Ovary (tissue), 7 donors: ENCODE measurements at regions not wholly inside any gene's neighbourhood (a gene's known extent, or its start where the extent isn't known, plus 50 kb on each side); places are given as distances from the start of the nearest gene placed in this dataset.

Source experiments
- DNase-seq, 5 donors: peaks; one replicate each; pipeline ENCODE4 v3.0.0-alpha.2; 2019 to 2020
- H3K27ac ChIP-seq, 2 donors: fragments of 200-600 bp; one replicate each; pipeline versions ENCODE4 v1.5.1 to v1.8.0; 2019 to 2022
- H3K27me3 ChIP-seq: fragments of 200-600 bp; one replicate; pipeline ENCODE4 v1.8.0; 2022
- H3K36me3 ChIP-seq: fragments of 200-600 bp; sonication (generic); one replicate; pipeline ENCODE4 v1.5.1; 2019
- H3K4me1 ChIP-seq: one replicate; pipeline ENCODE4 v1.8.1; 2013; ENCODE audit warnings: mild to moderate bottlenecking, moderate library complexity; ENCODE audit not compliant: insufficient read depth
- H3K4me3 ChIP-seq: fragments of 200-600 bp; sonication (generic); one replicate; pipeline ENCODE4 v1.5.1; 2017
- H3K9me3 ChIP-seq, 2 donors: fragments of 200-600 bp in 1 of 2; sonication (generic) in 1 of 2; one replicate each; pipeline versions ENCODE4 v1.5.1 to v1.8.1; 2013 to 2019; ENCODE audit warnings: mild to moderate bottlenecking in 1 of 2, moderate library complexity in 1 of 2
- CTCF ChIP-seq, 3 donors: fragments of 450-650 bp in 2 of 3; fragments of 200-600 bp in 1 of 3; IDR thresholded peaks; one replicate each; pipeline versions ENCODE4 v1.5.1 to v1.8.0; 2016 to 2022; ENCODE audit warnings: antibody characterized with exemption in 3 of 3, mild to moderate bottlenecking in 1 of 3
- EP300 ChIP-seq: sonication (generic); formaldehyde crosslinking; IDR thresholded peaks from one replicate; pipeline ENCODE4 v1.6.1; 2017; ENCODE audit warnings: antibody characterized with exemption
- POLR2A ChIP-seq: fragments of 450-650 bp; IDR thresholded peaks from one replicate; pipeline ENCODE4 v1.6.1; 2017; ENCODE audit warnings: antibody characterized with exemption, mild to moderate bottlenecking, moderate library complexity
- WGBS, 3 donors: extraction: QIAGEN DNeasy Blood & Tissue Kit in 1 of 3; methylation state at CpG; one replicate each; pipeline versions ENCODE4 v1.1.5 to v1.1.7; 2013 to 2017; 5-methylcytosine and 5-hydroxymethylcytosine counted together
- intact Hi-C, 4 donors: fragments of 100-400 bp; cut with DNase I; formaldehyde crosslinking; loops; one replicate each; pipeline versions ENCODE4 v1.11.0 to v1.15.1; 2022 to 2023
- donor health status: DM: no; HTN: no; CAD: no; lungs with moderate emphysema.
- donor health status: DM: no; HTN: no; CAD: no.
- donor health status: Bipolar disorder and iron deficiency.
- donor health status: DM: no; HTN: no; CAD: no.
- donor health status: DM: yes; HTN: yes; CAD: no.

GRCh38 chr5:124870070-124870469, 123.6 kb upstream of the ZNF608 start:
- TF ChIP-seq CTCF (IDR thresholded peaks at IDR 0.05) (no peak), EP300 (no peak), POLR2A (no peak)
- Histone ChIP-seq H3K9me3 (no peaks in the 10 kb centered on the region), H3K36me3 (no peaks in the 10 kb centered on the region), H3K4me3 (no peak overlapping the region), H3K27me3 (no peaks in the 10 kb centered on the region), H3K27ac (no peak overlapping the region), H3K4me1 (no peaks in the 10 kb centered on the region)
- intact Hi-C loops, result no loop called here
- DNase-seq, result no peak
- WGBS, 3 donors, result 47 to 55% (median 55%) methylated on average over 2 of the region's 2 CpGs

- intact Hi-C loops, result no loop called here
- H3K4me1 ChIP-seq, result no peaks in the 10 kb centered on the region
- DNase-seq, result no peak
- TF ChIP-seq CTCF (IDR thresholded peaks at IDR 0.05) (no peak), EP300 (no peak), POLR2A (no peak)
- no peaks in the 10 kb centered on the region for H3K36me3 ChIP-seq
- no peaks in the 10 kb centered on the region for H3K27me3 ChIP-seq
- no peak overlapping the region for H3K4me3 ChIP-seq
- no peak overlapping the region for H3K27ac ChIP-seq
- WGBS, 3 donors, result 96 to 99% (median 97%) methylated on average over 2 of the region's 2 CpGs
- no peaks in the 10 kb centered on the region for H3K9me3 ChIP-seq
Observed at GRCh38 chr5:124871303-124871702, 124.9 kb upstream of the ZNF608 start.

GRCh38 chr5:124872086-124872485, 125.6 kb upstream of the ZNF608 start:
- H3K36me3 ChIP-seq, result no peaks in the 10 kb centered on the region
- intact Hi-C loops, result no loop called here
- 94 to 96% (median 95%) methylated on average over 5 of the region's 5 CpGs for WGBS, 3 donors

GRCh38 chr5:124872615-124873014, 126.2 kb upstream of the ZNF608 start:
- WGBS, 3 donors, result 53 to 60% (median 55%) methylated on average over 2 of the region's 2 CpGs
- DNase-seq, result no peak
- Histone ChIP-seq H3K4me3 (no peak overlapping the region), H3K27me3 (no peaks in the 10 kb centered on the region), H3K27ac (no peak overlapping the region), H3K36me3 (no peaks in the 10 kb centered on the region), H3K4me1 (no peaks in the 10 kb centered on the region), H3K9me3 (no peaks in the 10 kb centered on the region)
- TF ChIP-seq EP300, result no peak
- TF ChIP-seq POLR2A, result no peak
- TF ChIP-seq CTCF (IDR thresholded peaks at IDR 0.05), result no peak
- intact Hi-C loops, result no loop called here

More at GRCh38 chr5:124872086-124872485, 125.6 kb upstream of the ZNF608 start:
- Histone ChIP-seq H3K4me3 (no peak overlapping the region), H3K4me1 (no peaks in the 10 kb centered on the region), H3K9me3 (no peaks in the 10 kb centered on the region), H3K27me3 (no peaks in the 10 kb centered on the region), H3K27ac (no peak overlapping the region)
- no peak for DNase-seq
- TF ChIP-seq POLR2A (no peak), CTCF (IDR thresholded peaks at IDR 0.05) (no peak), EP300 (no peak)

- Histone ChIP-seq H3K4me3 (no peak overlapping the region), H3K27ac (no peak overlapping the region), H3K27me3 (no peaks in the 10 kb centered on the region), H3K9me3 (no peaks in the 10 kb centered on the region), H3K4me1 (no peaks in the 10 kb centered on the region), H3K36me3 (no peaks in the 10 kb centered on the region)
- DNase-seq, result no peak
- intact Hi-C loops, result no loop called here
- TF ChIP-seq EP300, result no peak
- TF ChIP-seq CTCF (IDR thresholded peaks at IDR 0.05), result no peak
- no peak for TF ChIP-seq POLR2A
Observed at GRCh38 chr5:124873188-124873587, 126.7 kb upstream of the ZNF608 start.
